ENCODE measurements at regions not wholly inside any gene's neighbourhood (a gene's known extent, or its start where the extent isn't known, plus 50 kb on each side); places are given as distances from the start of the nearest gene placed in this dataset.
"Not testable (repeated sequence)": the region's sequence is repeated elsewhere in the genome, so short reads cannot be mapped to it uniquely, and the experiment has no call there.

DNA sequence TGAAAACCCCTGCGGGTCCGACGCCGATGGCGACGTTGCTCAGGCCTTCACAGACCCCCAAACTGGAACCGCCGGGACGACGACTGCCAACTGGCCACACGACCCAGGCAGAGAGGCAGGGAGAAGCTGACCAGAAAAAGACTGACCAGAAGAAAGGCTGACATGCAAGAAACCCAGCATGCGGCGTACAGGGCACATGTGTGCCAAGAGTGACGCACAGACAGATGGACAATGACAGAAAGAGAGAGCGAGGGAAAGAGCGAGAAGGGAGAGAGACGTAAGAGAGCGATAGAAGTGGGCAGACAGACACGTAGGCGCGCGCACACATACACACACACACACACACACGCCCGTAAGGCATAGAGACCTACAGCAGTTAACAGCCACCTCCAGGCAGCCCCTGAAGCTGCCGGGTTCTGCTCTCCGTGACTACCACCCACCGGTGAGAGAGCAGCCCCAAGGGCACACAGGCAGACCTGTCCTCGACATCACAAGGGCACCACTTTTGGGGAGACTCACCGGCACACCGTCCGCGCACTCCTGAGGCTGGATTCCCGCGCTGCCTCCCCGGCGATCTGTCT, 67.2 kb upstream of the ZNF527 start:
- no peak for DNase-seq

DNA sequence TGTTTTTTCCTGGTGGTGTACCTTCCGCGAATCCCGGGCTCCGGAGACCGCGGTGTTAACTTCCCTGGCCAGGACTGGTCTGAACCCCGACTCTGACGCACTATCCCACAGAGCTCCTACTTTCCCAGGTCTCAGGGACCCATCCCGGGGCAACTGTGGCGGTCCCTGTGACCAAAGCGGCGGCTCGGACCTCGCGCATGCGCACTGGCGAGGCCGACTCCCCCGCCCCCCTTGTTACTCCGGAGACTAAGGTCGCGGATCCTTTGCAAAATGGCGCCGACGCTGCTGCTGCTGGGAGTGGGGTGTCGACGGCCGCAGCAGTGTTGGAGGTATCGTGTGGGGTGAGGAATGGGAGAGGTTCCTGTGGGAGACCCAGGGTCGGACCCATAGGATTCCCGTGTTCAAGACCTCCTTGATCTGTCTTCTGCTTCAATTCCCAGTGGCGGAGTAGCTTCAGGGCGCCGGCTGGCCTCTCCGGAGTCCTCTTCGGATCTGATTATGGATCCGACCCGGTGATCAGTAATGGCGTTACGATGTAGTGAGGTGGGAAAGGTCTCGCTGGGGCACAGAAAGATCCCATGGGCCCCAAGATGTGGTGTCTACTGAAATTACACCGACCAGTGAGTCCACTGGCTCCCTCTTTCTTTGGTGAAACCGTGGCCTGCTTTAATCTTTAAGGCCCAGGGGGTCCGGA, 66.6 kb upstream of the ZNF527 start:
- DNase-seq: peak; percentile 78

DNA sequence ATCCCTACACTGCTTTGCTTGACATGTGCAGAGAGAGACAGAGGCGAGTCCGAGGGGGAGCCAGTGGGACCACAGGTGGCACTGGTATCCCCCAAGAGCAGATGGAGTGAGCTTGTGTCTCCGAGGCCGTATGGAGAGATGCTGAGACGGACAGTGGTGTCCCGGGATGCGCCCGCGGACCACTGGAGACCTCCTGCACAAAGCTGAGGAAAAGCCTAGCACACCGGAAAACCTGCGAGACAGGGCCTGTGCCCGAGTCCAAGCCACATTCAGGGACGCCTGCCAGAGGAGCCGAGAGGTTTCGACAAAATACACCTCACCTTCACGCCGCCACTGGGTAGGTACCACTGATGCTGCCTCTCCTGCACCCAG, 66.0 kb upstream of the ZNF527 start:
- no peak for DNase-seq

DNA sequence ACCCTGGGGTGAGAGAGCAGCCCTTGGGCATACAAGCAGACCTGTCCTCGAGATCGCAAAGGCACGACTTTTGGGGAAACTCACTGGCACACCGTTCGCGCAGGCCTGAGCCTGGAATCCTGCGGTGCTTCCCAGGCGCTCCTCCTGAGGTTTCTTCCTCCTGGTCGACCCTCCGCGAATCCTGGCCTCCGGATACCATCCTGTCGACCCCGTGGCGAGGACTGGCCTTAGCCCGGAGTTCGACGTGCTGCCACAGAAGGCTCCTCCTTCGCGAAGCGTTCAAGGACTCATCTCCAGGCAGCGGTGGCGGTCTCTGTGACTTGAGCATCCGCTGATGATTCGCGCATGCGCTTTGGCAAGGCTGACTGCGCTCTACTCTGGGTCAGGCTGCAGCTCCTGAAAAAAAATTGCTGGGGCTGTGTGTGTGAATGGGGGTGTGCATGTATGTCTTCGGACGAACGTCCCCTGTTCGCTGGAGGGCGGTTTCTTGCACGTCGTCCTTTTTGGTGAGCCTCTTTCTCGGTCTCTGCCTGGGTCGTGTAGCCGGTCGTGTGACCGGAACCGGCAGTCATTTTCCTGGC, 64.4 kb upstream of the ZNF527 start:
- no peak for DNase-seq

DNA sequence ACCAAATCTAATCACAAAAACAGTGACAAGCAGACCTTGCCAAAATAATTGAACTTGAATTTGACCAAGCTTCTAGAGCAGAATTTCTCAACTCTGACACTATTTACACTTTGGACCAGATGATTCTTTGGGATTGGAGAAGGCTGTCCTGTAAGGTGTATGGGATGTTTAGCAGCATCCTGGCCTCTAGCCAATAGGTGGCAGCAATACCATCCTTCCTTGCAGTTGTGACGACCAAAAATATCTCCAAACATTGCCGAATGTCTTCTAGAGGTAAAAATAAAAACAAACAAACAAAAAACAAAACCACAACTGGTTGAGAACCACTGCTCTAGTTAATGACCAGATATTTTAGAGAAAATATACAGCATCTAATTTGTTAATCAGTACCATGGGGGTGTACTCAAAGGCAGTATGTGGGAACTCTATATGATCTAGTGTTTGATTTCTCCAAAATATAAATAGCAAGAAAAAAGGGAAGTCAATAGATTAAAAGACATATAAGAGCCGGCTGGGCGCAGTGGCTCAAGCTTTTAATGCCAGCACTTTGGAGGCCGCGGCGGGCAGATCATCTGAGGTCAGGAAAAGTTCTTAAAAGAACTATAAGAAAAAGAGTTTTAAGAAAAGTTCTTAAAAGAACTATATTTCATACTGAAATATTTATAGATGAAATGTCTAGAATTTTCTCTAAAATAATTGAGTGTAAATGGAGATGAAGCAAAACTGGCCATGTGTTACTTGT, 60.9 kb upstream of the ZNF527 start:
- peak; percentile 19 for DNase-seq

- DNase-seq: peak; percentile 71
These were observed 58.2 kb upstream of the ZNF527 start for GRCh38 chr19:37312531-37313334.

- DNase-seq: no peak
These were observed 57.6 kb upstream of the ZNF527 start for GRCh38 chr19:37313335-37313627.

DNA sequence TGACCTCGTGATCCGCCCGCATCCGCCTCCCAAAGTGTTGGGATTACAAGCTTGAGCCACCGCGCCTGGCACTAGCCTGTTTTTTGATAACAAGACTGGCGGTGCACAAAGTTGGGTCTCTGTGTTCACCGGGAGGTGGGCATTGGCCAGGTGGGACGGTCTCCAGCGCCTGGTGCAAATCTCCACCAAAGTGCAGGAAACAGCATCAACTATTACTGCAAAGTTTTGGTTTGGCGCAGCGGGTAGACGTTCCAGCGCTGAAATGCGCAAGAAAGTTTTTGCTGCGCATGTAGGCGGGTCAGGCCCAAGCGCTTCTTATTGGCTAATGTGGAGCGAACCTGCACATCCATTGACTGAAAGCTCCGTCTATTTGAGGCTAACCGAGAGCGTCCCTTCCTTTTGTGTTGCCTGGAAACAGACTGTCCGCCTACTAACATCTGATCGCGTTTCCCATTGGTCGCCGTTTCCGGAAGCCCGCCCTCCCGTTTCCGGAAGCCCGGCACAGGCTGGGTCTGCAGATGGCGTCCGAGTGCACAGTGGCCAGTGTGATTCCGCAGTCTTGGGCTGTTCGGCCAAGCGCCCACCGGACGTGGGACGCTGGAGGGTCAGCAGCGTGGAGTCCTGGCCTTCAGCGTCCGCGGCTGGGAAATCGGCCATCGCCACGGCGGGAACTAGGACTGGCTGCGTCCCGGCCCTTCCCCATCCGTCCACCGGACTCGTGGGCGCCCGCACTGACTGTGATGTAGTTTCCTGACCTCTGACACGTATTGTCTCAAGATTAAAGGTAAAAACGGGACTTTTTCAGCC, 53.3 kb upstream of the ZNF527 start:
- peak; percentile 99 for DNase-seq

DNA sequence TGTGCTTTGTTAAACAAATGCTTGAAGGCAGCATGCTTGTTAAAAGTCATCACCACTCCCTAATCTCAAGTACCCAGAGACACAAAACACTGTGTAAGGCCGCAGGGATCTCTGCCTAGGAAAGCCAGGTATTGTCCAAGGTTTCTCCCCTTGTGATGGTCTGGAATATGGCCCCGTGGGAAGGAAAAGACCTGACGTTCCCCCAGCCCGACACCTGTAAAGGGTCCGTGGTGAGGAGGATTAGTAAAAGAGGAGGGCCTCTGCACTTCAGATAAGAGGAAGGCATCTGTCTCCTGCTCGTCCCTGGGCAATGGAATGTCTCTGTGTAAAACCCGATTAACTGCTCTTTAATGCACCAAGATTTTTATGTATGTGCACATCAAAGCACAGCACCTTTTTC, 49.9 kb upstream of the ZNF527 start:
- not testable (repeated sequence) for DNase-seq
